Mesendoderm (in vitro differentiated cells): ENCODE measurements at regions not wholly inside any gene's neighbourhood (a gene's known extent, or its start where the extent isn't known, plus 50 kb on each side); places are given as distances from the start of the nearest gene placed in this dataset.

Experiments used
- DNase-seq: peaks from one replicate; pipeline ENCODE4 v3.0.0; 2013
- H2AK5ac ChIP-seq: 2 replicates; pipeline ENCODE4 v1.6.1; 2013; ENCODE audit warnings: low read length, inconsistent platforms
- H2BK120ac ChIP-seq: 2 replicates; pipeline ENCODE4 v1.6.1; 2013; ENCODE audit warnings: low read depth, mild to moderate bottlenecking, low read length, moderate library complexity, mixed read lengths
- H2BK15ac ChIP-seq: replicated peaks from 2 replicates; pipeline ENCODE4 v1.6.1; 2013; ENCODE audit warnings: low read depth, mild to moderate bottlenecking, moderate library complexity
- H2BK5ac ChIP-seq: 2 replicates; pipeline ENCODE4 v1.6.1; 2013; ENCODE audit warnings: low read length, inconsistent platforms
- H3K18ac ChIP-seq: 2 replicates; pipeline ENCODE4 v1.6.1; 2013; ENCODE audit warnings: mild to moderate bottlenecking, low read length, mixed read lengths
- H3K23ac ChIP-seq: one replicate; pipeline ENCODE4 v1.6.1; 2013; ENCODE audit warnings: low read length
- H3K27ac ChIP-seq: 2 replicates; pipeline ENCODE4 v1.5.1; 2013; ENCODE audit warnings: low read depth, mild to moderate bottlenecking, inconsistent platforms, low read length, moderate library complexity
- H3K27me3 ChIP-seq: 2 replicates; pipeline ENCODE4 v1.6.1; 2013; ENCODE audit warnings: low read length, control low read depth, mild to moderate bottlenecking, inconsistent platforms; ENCODE audit not compliant: insufficient read depth, poor library complexity
- H3K36me3 ChIP-seq: 2 replicates; pipeline ENCODE4 v1.6.1; 2013; ENCODE audit warnings: low read length, inconsistent platforms; ENCODE audit not compliant: control insufficient read depth, insufficient read depth
- H3K4ac ChIP-seq: one replicate; pipeline ENCODE4 v1.6.1; 2013; ENCODE audit warnings: low read depth, mild to moderate bottlenecking, low read length, moderate library complexity
- H3K4me1 ChIP-seq: 2 replicates; pipeline ENCODE4 v1.6.1; 2013; ENCODE audit warnings: low read depth, low read length, inconsistent platforms; ENCODE audit not compliant: control insufficient read depth
- H3K4me2 ChIP-seq: 2 replicates; pipeline ENCODE4 v1.6.1; 2013; ENCODE audit warnings: low read length
- H3K4me3 ChIP-seq: 2 replicates; pipeline ENCODE4 v1.5.1; 2013; ENCODE audit warnings: mild to moderate bottlenecking, low read length
- H3K56ac ChIP-seq: one replicate; pipeline ENCODE4 v1.6.1; 2013; ENCODE audit warnings: low read length
- H3K79me1 ChIP-seq: 2 replicates; pipeline ENCODE4 v1.6.1; 2013; ENCODE audit warnings: low read length, inconsistent platforms
- H3K79me2 ChIP-seq: 2 replicates; pipeline ENCODE4 v1.6.1; 2013; ENCODE audit warnings: mild to moderate bottlenecking, low read length; ENCODE audit not compliant: control insufficient read depth, insufficient read depth
- H3K9ac ChIP-seq: 2 replicates; pipeline ENCODE4 v1.6.1; 2013; ENCODE audit warnings: low read length, inconsistent platforms
- H4K5ac ChIP-seq: one replicate; pipeline ENCODE4 v1.6.1; 2013; ENCODE audit warnings: low read length
- H4K8ac ChIP-seq: one replicate; pipeline ENCODE4 v1.6.1; 2013; ENCODE audit warnings: low read depth, mild to moderate bottlenecking, control low read depth, low read length, moderate library complexity
- WGBS: extraction: QIAGEN DNeasy Blood & Tissue Kit; methylation state at CpG from one replicate; pipeline ENCODE4 v1.1.7; 2013; ENCODE audit warnings: low lambda C conversion rate, missing lambda C conversion rate; ENCODE audit not compliant: insufficient coverage; ENCODE audit errors: extremely low coverage; 5-methylcytosine and 5-hydroxymethylcytosine counted together

DNA sequence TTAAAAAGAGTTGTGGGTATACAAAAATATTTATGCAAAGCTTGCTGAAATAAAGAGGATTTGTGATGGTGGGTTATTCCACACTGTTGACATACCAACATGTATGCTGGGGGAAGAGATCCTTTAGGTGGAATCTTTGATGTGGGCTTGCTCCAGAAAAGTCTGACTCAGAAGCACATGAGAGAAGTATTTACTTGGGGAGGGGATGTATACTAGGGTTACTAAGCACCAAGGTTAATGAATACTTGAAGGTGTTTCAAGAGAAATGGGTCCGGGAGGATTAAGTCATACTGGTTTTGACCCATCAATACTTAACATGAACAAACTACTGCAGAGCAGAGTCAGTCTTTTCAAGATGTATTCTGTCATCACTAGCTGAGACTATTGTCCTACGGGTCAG is 316.4 kb upstream of the GRIN3A start:
- H3K27ac ChIP-seq, result no peak overlapping the region
- no peak overlapping the region for H3K4me3 ChIP-seq
- H3K4me1 ChIP-seq, result no peaks in the 10 kb centered on the region
- H3K79me2 ChIP-seq, result no peaks in the 10 kb centered on the region
- H3K79me1 ChIP-seq, result no peaks in the 10 kb centered on the region
- no peak overlapping the region for H4K8ac ChIP-seq
- no peak overlapping the region for H3K56ac ChIP-seq
- WGBS, result no CpG with 5 or more reads among the region's 2 CpGs
- H4K5ac ChIP-seq, result no peak overlapping the region
- DNase-seq, result no peak
- H2BK5ac ChIP-seq, result no peak overlapping the region
- no peak overlapping the region for H2AK5ac ChIP-seq
- H3K9ac ChIP-seq, result no peak overlapping the region
- H3K27me3 ChIP-seq, result no peaks in the 10 kb centered on the region
- H3K23ac ChIP-seq, result no peak overlapping the region
- H3K36me3 ChIP-seq, result no peaks in the 10 kb centered on the region
- H2BK15ac ChIP-seq, result no peak overlapping the region
- H3K4ac ChIP-seq, result no peak overlapping the region
- no peak overlapping the region for H3K4me2 ChIP-seq
- H3K18ac ChIP-seq, result no peak overlapping the region
- no peak overlapping the region for H2BK120ac ChIP-seq

- no peak overlapping the region for H4K8ac ChIP-seq
- DNase-seq, result no peak
- no peak overlapping the region for H3K9ac ChIP-seq
- no peak overlapping the region for H3K56ac ChIP-seq
- no peak overlapping the region for H3K27ac ChIP-seq
- H3K4me1 ChIP-seq, result no peaks in the 10 kb centered on the region
- no peak overlapping the region for H2BK120ac ChIP-seq
- H3K4me3 ChIP-seq, result no peak overlapping the region
- H3K79me2 ChIP-seq, result no peaks in the 10 kb centered on the region
- H3K4ac ChIP-seq, result no peak overlapping the region
- no peaks in the 10 kb centered on the region for H3K36me3 ChIP-seq
- H3K23ac ChIP-seq, result no peak overlapping the region
- H3K27me3 ChIP-seq, result no peaks in the 10 kb centered on the region
- no peak overlapping the region for H2BK15ac ChIP-seq
- H3K79me1 ChIP-seq, result no peaks in the 10 kb centered on the region
- no peak overlapping the region for H2AK5ac ChIP-seq
- no peak overlapping the region for H3K18ac ChIP-seq
- H3K4me2 ChIP-seq, result no peak overlapping the region
- H2BK5ac ChIP-seq, result no peak overlapping the region
- no peak overlapping the region for H4K5ac ChIP-seq
- no CpG with 5 or more reads among the region's 4 CpGs for WGBS
Measured at GRCh38 chr9:102049586-102050246, 311.3 kb upstream of the GRIN3A start.

DNA sequence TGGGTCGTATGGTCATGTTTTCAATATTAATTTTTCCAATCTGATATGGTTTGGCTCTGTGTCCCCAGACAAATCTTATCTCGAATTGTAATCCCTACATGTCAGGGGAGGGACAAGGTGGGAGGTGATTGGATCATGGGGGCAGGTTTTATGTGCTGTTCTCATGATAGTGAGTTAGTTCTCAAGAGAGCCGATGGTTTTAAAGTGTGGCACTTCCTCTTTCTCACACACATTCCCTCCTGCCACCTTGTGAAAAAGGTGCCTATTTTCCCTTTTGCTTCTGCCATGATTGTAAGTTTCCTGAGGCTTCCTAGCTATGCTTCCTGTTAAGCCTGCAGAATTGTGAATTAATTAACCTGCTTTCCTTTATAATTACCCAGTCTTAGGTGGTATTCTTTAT is 309.1 kb upstream of the GRIN3A start:
- no peaks in the 10 kb centered on the region for H3K79me2 ChIP-seq
- no peak overlapping the region for H2AK5ac ChIP-seq
- no peak overlapping the region for H2BK120ac ChIP-seq
- H3K27me3 ChIP-seq, result no peaks in the 10 kb centered on the region
- H3K4me3 ChIP-seq, result no peak overlapping the region
- no peak overlapping the region for H3K18ac ChIP-seq
- H3K4me2 ChIP-seq, result no peak overlapping the region
- no peak overlapping the region for H4K8ac ChIP-seq
- H3K4me1 ChIP-seq, result no peaks in the 10 kb centered on the region
- no peak overlapping the region for H3K23ac ChIP-seq
- no peak overlapping the region for H3K27ac ChIP-seq
- no peak overlapping the region for H3K4ac ChIP-seq
- H3K36me3 ChIP-seq, result no peaks in the 10 kb centered on the region
- no peak overlapping the region for H2BK15ac ChIP-seq
- no peak overlapping the region for H4K5ac ChIP-seq
- DNase-seq, result no peak
- H3K9ac ChIP-seq, result no peak overlapping the region
- no peak overlapping the region for H3K56ac ChIP-seq
- no CpG with 5 or more reads among the region's 3 CpGs for WGBS
- H2BK5ac ChIP-seq, result no peak overlapping the region
- no peaks in the 10 kb centered on the region for H3K79me1 ChIP-seq

- H3K4me2 ChIP-seq, result no peak overlapping the region
- no peak for DNase-seq
- H3K36me3 ChIP-seq, result no peaks in the 10 kb centered on the region
- H3K9ac ChIP-seq, result no peak overlapping the region
- no peak overlapping the region for H3K18ac ChIP-seq
- no peaks in the 10 kb centered on the region for H3K79me2 ChIP-seq
- no peak overlapping the region for H3K56ac ChIP-seq
- H2AK5ac ChIP-seq, result no peak overlapping the region
- H4K8ac ChIP-seq, result no peak overlapping the region
- no peaks in the 10 kb centered on the region for H3K79me1 ChIP-seq
- no peak overlapping the region for H3K4ac ChIP-seq
- H2BK5ac ChIP-seq, result no peak overlapping the region
- no peak overlapping the region for H4K5ac ChIP-seq
- WGBS, result no CpG with 5 or more reads among the region's 1 CpG
- no peak overlapping the region for H2BK15ac ChIP-seq
- no peak overlapping the region for H3K27ac ChIP-seq
- H3K4me1 ChIP-seq, result no peaks in the 10 kb centered on the region
- H3K23ac ChIP-seq, result no peak overlapping the region
- H3K4me3 ChIP-seq, result no peak overlapping the region
- no peaks in the 10 kb centered on the region for H3K27me3 ChIP-seq
- no peak overlapping the region for H2BK120ac ChIP-seq
Measured at GRCh38 chr9:102044133-102044532, 305.7 kb upstream of the GRIN3A start.

- whole genome bisulfite sequencing, result no CpG with 5 or more reads among the region's 1 CpG
- no peak overlapping the region for H4K5ac ChIP-seq
- no peaks in the 10 kb centered on the region for H3K79me1 ChIP-seq
Measured at GRCh38 chr9:102038006-102038405, 299.6 kb upstream of the GRIN3A start.

DNA sequence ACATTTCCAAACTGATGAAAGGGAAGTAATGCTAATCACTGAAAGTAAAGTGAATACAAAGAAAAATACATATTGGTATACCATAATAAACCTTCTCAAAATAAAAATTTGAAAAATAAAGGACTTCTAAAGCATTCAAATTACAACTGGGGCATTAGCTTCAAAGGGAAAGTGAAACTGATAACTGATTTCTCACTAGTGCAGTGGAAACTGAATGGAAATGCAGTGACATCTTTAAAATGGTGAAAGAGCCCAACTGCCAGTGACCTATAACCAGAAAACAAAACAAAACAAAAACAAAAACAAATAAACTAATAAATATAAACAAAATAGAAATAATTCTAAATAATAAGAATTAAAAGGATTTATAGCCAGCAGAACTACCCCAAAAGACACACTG is 297.5 kb upstream of the GRIN3A start:
- H3K4ac ChIP-seq, result no peak overlapping the region
- no peak overlapping the region for H3K23ac ChIP-seq
- no peak overlapping the region for H2BK120ac ChIP-seq
- H3K18ac ChIP-seq, result no peak overlapping the region
- H4K5ac ChIP-seq, result no peak overlapping the region
- H4K8ac ChIP-seq, result no peak overlapping the region
- no peaks in the 10 kb centered on the region for H3K36me3 ChIP-seq
- H3K79me1 ChIP-seq, result no peaks in the 10 kb centered on the region
- no peak overlapping the region for H2BK5ac ChIP-seq
- H3K4me3 ChIP-seq, result no peak overlapping the region
- H3K9ac ChIP-seq, result no peak overlapping the region
- H3K27ac ChIP-seq, result no peak overlapping the region
- H3K4me1 ChIP-seq, result no peaks in the 10 kb centered on the region
- H3K79me2 ChIP-seq, result no peaks in the 10 kb centered on the region
- DNase-seq, result no peak
- H3K56ac ChIP-seq, result no peak overlapping the region
- H2BK15ac ChIP-seq, result no peak overlapping the region
- no peaks in the 10 kb centered on the region for H3K27me3 ChIP-seq
- no peak overlapping the region for H3K4me2 ChIP-seq
- H2AK5ac ChIP-seq, result no peak overlapping the region

More at GRCh38 chr9:102038006-102038405, 299.6 kb upstream of the GRIN3A start:
- no peak for DNase-seq
- Histone ChIP-seq H3K36me3 (no peaks in the 10 kb centered on the region), H3K56ac (no peak overlapping the region), H3K4me2 (no peak overlapping the region), H2BK5ac (no peak overlapping the region), H3K4ac (no peak overlapping the region), H3K23ac (no peak overlapping the region), H3K79me2 (no peaks in the 10 kb centered on the region), H3K4me1 (no peaks in the 10 kb centered on the region), H2AK5ac (no peak overlapping the region), H4K8ac (no peak overlapping the region), H3K27ac (no peak overlapping the region), H3K9ac (no peak overlapping the region), H2BK15ac (no peak overlapping the region), H3K18ac (no peak overlapping the region), H3K27me3 (no peaks in the 10 kb centered on the region), H2BK120ac (no peak overlapping the region), H3K4me3 (no peak overlapping the region)
